GM12872 (cell line): ENCODE measurements at regions not wholly inside any gene's neighbourhood (a gene's known extent, or its start where the extent isn't known, plus 50 kb on each side); places are given as distances from the start of the nearest gene placed in this dataset.

Source experiments
- CTCF ChIP-seq: IDR thresholded peaks from 3 replicates; pipeline ENCODE4 v1.5.1; 2011; ENCODE audit warnings: low read depth, mild to moderate bottlenecking, low read length, moderate library complexity; ENCODE audit not compliant: insufficient read depth

DNA sequence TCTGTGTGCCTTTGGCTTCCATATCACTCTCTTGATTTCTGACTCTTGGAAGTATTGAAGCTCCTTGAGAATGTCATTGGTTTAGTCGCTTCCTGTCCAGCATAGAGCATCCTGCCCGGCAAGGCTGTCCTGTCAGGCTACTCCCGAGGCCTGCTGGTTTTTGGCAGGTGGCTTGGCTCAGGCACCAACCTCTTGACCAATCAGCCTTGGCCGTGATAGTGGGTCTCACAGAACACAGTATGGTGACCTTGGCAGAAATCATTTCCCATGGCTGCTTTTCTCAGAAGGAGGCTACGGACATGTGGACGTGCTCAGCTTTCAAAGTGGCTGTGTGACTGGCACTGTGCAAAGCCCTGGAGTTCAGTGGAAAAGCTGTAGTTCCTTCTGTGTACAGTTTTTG is 516.9 kb downstream of the REEP3 start:
- TF ChIP-seq CTCF, result no peak

DNA sequence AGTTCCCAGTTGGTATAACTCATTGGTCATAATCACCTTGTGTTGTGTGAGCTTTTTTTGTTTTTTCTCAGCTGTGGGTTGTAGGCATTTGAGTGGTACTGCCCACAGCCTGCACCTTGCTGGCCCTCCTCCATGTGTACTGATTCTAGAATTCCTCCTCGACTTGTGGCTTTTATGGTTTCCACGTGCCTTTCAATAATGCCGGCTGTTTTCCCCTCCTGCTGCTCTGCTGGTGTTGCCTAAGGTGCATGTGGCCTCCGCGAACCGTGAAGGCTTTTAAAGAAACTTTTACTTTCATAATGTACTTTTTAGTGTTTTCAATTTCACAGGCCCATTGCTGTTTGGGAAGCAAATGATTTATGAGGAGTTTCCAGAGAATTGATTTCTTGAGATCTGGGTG is 518.0 kb downstream of the REEP3 start:
- no peak for TF ChIP-seq CTCF

DNA sequence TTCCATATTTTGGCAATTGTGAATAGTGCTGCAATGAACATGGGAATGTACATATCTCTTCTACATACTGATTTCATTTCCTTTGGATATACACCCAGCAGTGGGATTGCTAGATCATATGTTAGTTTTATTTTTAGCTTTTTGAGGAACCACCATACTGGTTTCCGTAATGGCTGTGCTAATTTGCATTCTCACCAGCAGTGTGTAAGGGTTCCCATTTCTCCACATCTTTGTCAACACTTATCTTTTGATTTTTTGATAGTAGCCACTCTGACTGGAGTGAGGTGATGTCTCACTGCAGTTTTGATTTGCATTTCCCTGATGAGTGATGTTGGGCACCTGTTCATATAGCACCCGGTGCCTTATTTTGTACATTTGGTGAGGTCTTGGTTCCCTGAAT is 519.6 kb downstream of the REEP3 start:
- TF ChIP-seq CTCF, result no peak

- peak; percentile 99 for TF ChIP-seq CTCF
Observed at GRCh38 chr10:64041185-64041988, 520.2 kb downstream of the REEP3 start.

DNA sequence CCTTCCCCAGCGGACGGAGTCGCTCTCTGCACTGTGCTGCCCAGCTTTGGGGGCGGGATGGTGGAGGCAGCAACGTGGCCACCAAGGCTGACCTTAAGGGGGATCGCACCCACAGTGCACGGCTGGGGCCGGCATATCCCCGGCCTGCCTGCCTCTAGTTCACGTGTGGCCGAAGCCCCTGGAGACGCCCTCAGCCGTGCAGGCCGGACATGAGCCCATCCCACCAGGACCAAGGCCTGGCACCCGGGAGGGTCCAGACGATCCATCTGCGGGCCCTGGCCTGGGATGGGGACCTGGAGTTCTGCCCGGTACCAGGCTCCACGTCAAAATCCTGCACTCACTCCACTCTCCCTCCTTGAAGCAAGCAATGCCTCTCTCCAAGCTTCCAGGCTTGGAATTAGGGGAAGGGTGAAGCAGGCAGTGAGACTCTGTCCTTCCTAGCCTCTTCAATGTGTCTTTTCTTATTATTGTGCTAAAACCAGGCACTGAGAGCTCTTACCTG is 520.8 kb downstream of the REEP3 start:
- no peak for TF ChIP-seq CTCF

- no peak for TF ChIP-seq CTCF
Observed at GRCh38 chr10:64044098-64044497, 522.9 kb downstream of the REEP3 start.

DNA sequence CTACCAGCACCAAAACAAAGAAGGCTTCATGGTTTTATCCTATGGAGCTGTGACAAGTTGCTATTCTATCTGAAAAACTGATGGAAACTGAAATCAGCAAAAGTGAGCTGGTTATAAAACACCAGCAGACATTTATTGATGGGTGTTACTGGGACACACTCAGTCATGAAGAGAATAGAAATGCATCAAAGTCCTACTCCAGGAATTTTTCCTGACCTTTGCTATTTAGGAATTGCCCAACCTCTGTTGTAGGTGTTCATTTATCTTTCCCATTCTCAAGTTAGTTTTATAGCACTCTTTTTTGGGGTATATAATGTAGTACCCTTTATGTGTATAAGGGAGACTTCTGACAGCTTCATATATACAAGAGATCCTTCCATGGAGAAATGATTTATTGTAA is 533.2 kb downstream of the REEP3 start:
- TF ChIP-seq CTCF, result no peak
